ENCODE measurements at regions not wholly inside any gene's neighbourhood (a gene's known extent, or its start where the extent isn't known, plus 50 kb on each side); places are given as distances from the start of the nearest gene placed in this dataset.
"Not testable (repeated sequence)": the region's sequence is repeated elsewhere in the genome, so short reads cannot be mapped to it uniquely, and the experiment has no call there.

- TF ChIP-seq, protein P1, sequence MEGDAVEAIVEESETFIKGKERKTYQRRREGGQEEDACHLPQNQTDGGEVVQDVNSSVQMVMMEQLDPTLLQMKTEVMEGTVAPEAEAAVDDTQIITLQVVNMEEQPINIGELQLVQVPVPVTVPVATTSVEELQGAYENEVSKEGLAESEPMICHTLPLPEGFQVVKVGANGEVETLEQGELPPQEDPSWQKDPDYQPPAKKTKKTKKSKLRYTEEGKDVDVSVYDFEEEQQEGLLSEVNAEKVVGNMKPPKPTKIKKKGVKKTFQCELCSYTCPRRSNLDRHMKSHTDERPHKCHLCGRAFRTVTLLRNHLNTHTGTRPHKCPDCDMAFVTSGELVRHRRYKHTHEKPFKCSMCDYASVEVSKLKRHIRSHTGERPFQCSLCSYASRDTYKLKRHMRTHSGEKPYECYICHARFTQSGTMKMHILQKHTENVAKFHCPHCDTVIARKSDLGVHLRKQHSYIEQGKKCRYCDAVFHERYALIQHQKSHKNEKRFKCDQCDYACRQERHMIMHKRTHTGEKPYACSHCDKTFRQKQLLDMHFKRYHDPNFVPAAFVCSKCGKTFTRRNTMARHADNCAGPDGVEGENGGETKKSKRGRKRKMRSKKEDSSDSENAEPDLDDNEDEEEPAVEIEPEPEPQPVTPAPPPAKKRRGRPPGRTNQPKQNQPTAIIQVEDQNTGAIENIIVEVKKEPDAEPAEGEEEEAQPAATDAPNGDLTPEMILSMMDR (IDR thresholded peaks at IDR 0.05; ENCODE audit: insufficient read depth, low read length, poor library complexity, severe bottlenecking) = no peak
- no peak for DNase-seq (ENCODE audit: extremely low read depth, insufficient read length)
- Histone ChIP-seq H3K27me3 (replicated peaks; ENCODE audit: control insufficient read depth, insufficient read depth, low read length) (no peaks in the 10 kb centered on the region), H3K4me3 (replicated peaks; ENCODE audit: low read depth, low read length) (no peak overlapping the region), H3K36me3 (ENCODE audit: control insufficient read depth, insufficient read depth, low read length) (no peaks in the 10 kb centered on the region)
Observed at GRCh38 chr3:137588871-137589270, 175.2 kb upstream of the SOX14 start.

DNA sequence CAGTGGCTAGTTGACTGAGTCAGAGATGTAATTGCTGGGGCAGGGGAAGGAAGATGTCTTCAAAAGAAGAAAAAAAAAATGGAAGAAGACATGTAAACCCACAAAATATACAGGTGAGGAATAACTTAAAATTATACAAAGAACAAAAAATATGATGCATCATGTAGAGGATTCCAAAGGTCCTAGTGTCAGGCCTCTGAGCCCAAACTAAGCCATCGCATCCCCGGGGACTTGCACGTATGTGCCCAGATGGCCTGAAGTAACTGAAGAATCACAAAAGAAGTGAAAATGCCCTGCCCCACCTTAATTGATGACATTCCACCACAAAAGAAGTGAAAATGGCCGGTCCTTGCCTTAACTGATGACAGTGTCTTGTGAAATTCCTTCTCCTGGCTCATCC lies 168.7 kb upstream of the SOX14 start:
- not testable (repeated sequence) for DNase-seq (ENCODE audit: extremely low read depth, insufficient read length); H3K27me3 ChIP-seq (replicated peaks; ENCODE audit: control insufficient read depth, insufficient read depth, low read length); H3K4me3 ChIP-seq (replicated peaks; ENCODE audit: low read depth, low read length); H3K36me3 ChIP-seq (ENCODE audit: control insufficient read depth, insufficient read depth, low read length)

DNA sequence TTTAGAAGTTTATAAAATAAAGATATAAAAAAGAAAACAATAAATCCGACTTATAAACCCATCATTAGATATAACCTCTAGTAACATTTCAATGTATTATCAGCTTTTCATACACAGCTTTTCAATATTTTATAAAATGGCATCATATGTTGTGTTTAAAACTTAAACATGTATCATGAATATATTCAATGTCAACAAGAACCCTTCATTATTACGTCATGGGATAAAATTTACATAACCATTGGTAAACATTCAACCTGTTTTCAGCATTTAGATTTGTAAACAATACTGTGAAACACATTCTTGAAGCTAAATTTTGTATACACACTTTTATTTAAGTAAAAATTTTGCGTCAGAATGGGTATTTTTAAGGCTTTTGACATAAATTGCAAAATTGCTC lies 153.4 kb upstream of the SOX14 start:
- DNase-seq (ENCODE audit: extremely low read depth, insufficient read length) = no peak
- no peaks in the 10 kb centered on the region for H3K36me3 ChIP-seq (ENCODE audit: control insufficient read depth, insufficient read depth, low read length)
- no peak overlapping the region for H3K4me3 ChIP-seq (replicated peaks; ENCODE audit: low read depth, low read length)
- no peaks in the 10 kb centered on the region for H3K27me3 ChIP-seq (replicated peaks; ENCODE audit: control insufficient read depth, insufficient read depth, low read length)
- TF ChIP-seq, protein P1 (IDR thresholded peaks at IDR 0.05; ENCODE audit: insufficient read depth, low read length, poor library complexity, severe bottlenecking) = no peak

- H3K27me3 ChIP-seq (replicated peaks; ENCODE audit: control insufficient read depth, insufficient read depth, low read length) = no peaks in the 10 kb centered on the region
- no peak overlapping the region for H3K4me3 ChIP-seq (replicated peaks; ENCODE audit: low read depth, low read length)
- TF ChIP-seq, protein P1 (IDR thresholded peaks at IDR 0.05; ENCODE audit: insufficient read depth, low read length, poor library complexity, severe bottlenecking) = no peak
- no peak for DNase-seq (ENCODE audit: extremely low read depth, insufficient read length)
- H3K36me3 ChIP-seq (ENCODE audit: control insufficient read depth, insufficient read depth, low read length) = no peaks in the 10 kb centered on the region
Observed at GRCh38 chr3:137612291-137612690, 151.8 kb upstream of the SOX14 start.

GRCh38 chr3:137615659-137616418 lies 148.3 kb upstream of the SOX14 start:
- Histone ChIP-seq H3K27me3 (replicated peaks; ENCODE audit: control insufficient read depth, insufficient read depth, low read length) (no peaks in the 10 kb centered on the region), H3K4me3 (replicated peaks; ENCODE audit: low read depth, low read length) (no peak overlapping the region), H3K36me3 (ENCODE audit: control insufficient read depth, insufficient read depth, low read length) (no peaks in the 10 kb centered on the region)
- TF ChIP-seq, protein P1 (IDR thresholded peaks at IDR 0.05; ENCODE audit: insufficient read depth, low read length, poor library complexity, severe bottlenecking) = no peak
- no peak for DNase-seq (ENCODE audit: extremely low read depth, insufficient read length)

DNA sequence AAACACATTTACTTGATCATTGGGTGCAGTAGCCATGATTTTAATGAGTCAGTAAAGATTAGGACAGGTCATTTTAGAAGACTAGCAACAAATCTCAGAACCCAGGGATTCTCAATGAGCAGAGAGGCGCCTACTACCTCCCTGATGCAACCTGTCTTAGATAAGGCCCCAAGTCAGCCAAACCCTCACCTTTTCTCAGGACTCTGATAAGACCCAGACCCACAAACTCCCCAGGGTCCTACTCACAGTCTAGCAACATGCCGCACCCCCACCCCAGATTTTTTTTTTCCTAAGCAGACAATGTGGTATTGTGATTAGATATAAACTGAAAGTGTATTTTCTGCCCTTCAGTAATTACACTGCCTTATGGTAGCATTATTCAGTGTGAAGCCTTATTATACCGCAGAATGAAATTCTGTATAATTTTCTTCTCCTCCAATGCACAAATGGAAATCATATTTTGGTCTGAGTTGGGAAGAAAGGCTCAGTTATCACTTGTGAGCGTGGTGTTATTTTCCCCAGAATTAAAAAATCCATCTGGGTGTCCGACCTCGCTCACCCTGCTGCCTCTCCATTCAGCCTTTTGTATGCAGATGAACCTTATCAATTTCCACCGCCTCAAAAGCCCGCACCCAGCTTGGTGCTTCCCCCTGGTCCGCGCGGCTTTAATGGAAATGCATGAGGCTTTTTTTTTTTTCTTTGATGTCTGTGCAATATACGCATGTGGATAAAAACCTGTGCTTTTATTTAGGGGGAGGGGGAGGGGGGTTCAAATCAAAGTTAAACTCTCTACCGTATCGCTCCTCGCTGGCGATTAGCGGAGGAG lies 122.0 kb upstream of the SOX14 start:
- DNase-seq (ENCODE audit: extremely low read depth, insufficient read length) = no peak
- TF ChIP-seq, protein P1 (IDR thresholded peaks at IDR 0.05; ENCODE audit: insufficient read depth, low read length, poor library complexity, severe bottlenecking) = no peak

More for the DNA sequence above, 122.0 kb upstream of the SOX14 start:
- no peaks in the 10 kb centered on the region for H3K36me3 ChIP-seq (ENCODE audit: control insufficient read depth, insufficient read depth, low read length)
- no peak overlapping the region for H3K4me3 ChIP-seq (replicated peaks; ENCODE audit: low read depth, low read length)
- H3K27me3 ChIP-seq (replicated peaks; ENCODE audit: control insufficient read depth, insufficient read depth, low read length) = no peaks in the 10 kb centered on the region; the same call in 1 of the 2 replicates

Measured in GM06990 (cell line).